Trophoblast cell (in vitro differentiated cells and primary cell): ENCODE measurements at regions not wholly inside any gene's neighbourhood (a gene's known extent, or its start where the extent isn't known, plus 50 kb on each side); places are given as distances from the start of the nearest gene placed in this dataset.

Experiments used
- DNase-seq, 2 donors: peaks; one replicate each; pipeline ENCODE4 v3.0.0-alpha.2; 2016
- H2AFZ ChIP-seq: 2 replicates; pipeline ENCODE4 v1.6.1; 2013; ENCODE audit warnings: low read length, moderate library complexity, mild to moderate bottlenecking; ENCODE audit not compliant: insufficient read depth, poor library complexity
- H2AK5ac ChIP-seq: 2 replicates; pipeline ENCODE4 v1.6.1; 2013; ENCODE audit warnings: mild to moderate bottlenecking, low read length
- H2BK120ac ChIP-seq: 2 replicates; pipeline ENCODE4 v1.6.1; 2013; ENCODE audit warnings: low read length, mild to moderate bottlenecking, moderate library complexity; ENCODE audit not compliant: insufficient read depth, poor library complexity
- H2BK12ac ChIP-seq: 2 replicates; pipeline ENCODE4 v1.6.1; 2013; ENCODE audit warnings: mild to moderate bottlenecking, low read length, moderate library complexity
- H2BK5ac ChIP-seq: 2 replicates; pipeline ENCODE4 v1.6.1; 2013; ENCODE audit warnings: low read length, low read depth, moderate library complexity, mild to moderate bottlenecking; ENCODE audit not compliant: poor library complexity
- H3K14ac ChIP-seq: 2 replicates; pipeline ENCODE4 v1.6.1; 2013; ENCODE audit warnings: mild to moderate bottlenecking, low read length
- H3K18ac ChIP-seq: 2 replicates; pipeline ENCODE4 v1.6.1; 2013; ENCODE audit warnings: mild to moderate bottlenecking, low read length
- H3K23ac ChIP-seq: 2 replicates; pipeline ENCODE4 v1.6.1; 2013; ENCODE audit warnings: low read length
- H3K27ac ChIP-seq: 2 replicates; pipeline ENCODE4 v1.5.1; 2013; ENCODE audit warnings: low read depth, mild to moderate bottlenecking, inconsistent platforms, low read length, moderate library complexity
- H3K27me3 ChIP-seq: 2 replicates; pipeline ENCODE4 v1.6.1; 2013; ENCODE audit warnings: inconsistent platforms, mild to moderate bottlenecking, low read length, moderate library complexity; ENCODE audit not compliant: insufficient read depth
- H3K36me3 ChIP-seq, 2 experiments: 1 replicate in 1 of 2; 2 replicates in 1 of 2; pipeline ENCODE4 v1.6.1; 2013; ENCODE audit warnings: low read length in 2 of 2, mild to moderate bottlenecking in 2 of 2, moderate library complexity in 1 of 2; ENCODE audit not compliant: insufficient read depth in 2 of 2, control insufficient read depth in 1 of 2
- H3K4ac ChIP-seq: 2 replicates; pipeline ENCODE4 v1.6.1; 2013; ENCODE audit warnings: low read depth, mild to moderate bottlenecking, low read length, moderate library complexity
- H3K4me1 ChIP-seq, 2 experiments: 1 replicate in 1 of 2; 2 replicates in 1 of 2; pipeline ENCODE4 v1.6.1; 2013; ENCODE audit warnings: low read length in 2 of 2, mild to moderate bottlenecking in 2 of 2, moderate library complexity in 1 of 2; ENCODE audit not compliant: insufficient read depth in 2 of 2, control insufficient read depth in 1 of 2
- H3K4me2 ChIP-seq: 2 replicates; pipeline ENCODE4 v1.6.1; 2013; ENCODE audit warnings: inconsistent platforms, mild to moderate bottlenecking, low read length, moderate library complexity
- H3K4me3 ChIP-seq: 2 replicates; pipeline ENCODE4 v1.5.1; 2013; ENCODE audit warnings: mild to moderate bottlenecking, low read depth, low read length, inconsistent platforms
- H3K79me1 ChIP-seq: one replicate; pipeline ENCODE4 v1.6.1; 2013; ENCODE audit warnings: low read length
- H3K79me2 ChIP-seq: 2 replicates; pipeline ENCODE4 v1.6.1; 2013; ENCODE audit warnings: low read length, mild to moderate bottlenecking; ENCODE audit not compliant: control insufficient read depth, insufficient read depth, poor library complexity
- H3K9ac ChIP-seq: 2 replicates; pipeline ENCODE4 v1.6.1; 2013; ENCODE audit warnings: mild to moderate bottlenecking, low read length
- H3K9me3 ChIP-seq: 2 replicates; pipeline ENCODE4 v1.6.1; 2013; ENCODE audit warnings: low read depth, mild to moderate bottlenecking, control low read depth, inconsistent platforms, low read length; ENCODE audit not compliant: insufficient read depth
- H4K12ac ChIP-seq: 2 replicates; pipeline ENCODE4 v1.6.1; 2013; ENCODE audit warnings: low read depth, mild to moderate bottlenecking, low read length, moderate library complexity
- H4K8ac ChIP-seq: 2 replicates; pipeline ENCODE4 v1.6.1; 2013; ENCODE audit warnings: low read depth, mild to moderate bottlenecking, low read length, moderate library complexity
- H4K91ac ChIP-seq: one replicate; pipeline ENCODE4 v1.6.1; 2013; ENCODE audit warnings: low read depth, mild to moderate bottlenecking, low read length, moderate library complexity
- WGBS: extraction: QIAGEN DNeasy Blood & Tissue Kit; methylation state at CpG from one replicate; pipeline ENCODE4 v1.1.7; 2013; ENCODE audit warnings: missing lambda C conversion rate; ENCODE audit not compliant: insufficient read length, insufficient coverage; ENCODE audit errors: extremely low coverage; 5-methylcytosine and 5-hydroxymethylcytosine counted together

DNA sequence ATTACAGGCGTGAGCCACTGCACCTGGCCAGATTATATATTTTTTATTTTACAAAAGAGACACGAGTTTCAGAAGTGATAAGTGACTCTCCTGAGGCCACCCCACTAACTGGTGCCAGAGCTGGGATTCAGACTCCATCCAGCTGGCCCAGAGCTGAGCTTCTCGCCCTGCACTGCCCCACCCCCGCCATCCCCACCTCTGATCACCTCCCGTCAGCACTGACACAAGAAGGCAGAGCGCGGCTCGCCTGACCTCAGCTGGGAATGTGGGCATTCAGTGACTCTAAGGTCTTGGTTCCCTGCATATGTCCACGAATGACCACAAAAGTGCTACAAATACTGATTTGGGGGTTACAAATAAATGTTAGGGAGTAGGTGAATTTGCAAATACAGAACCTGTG lies 56.1 kb upstream of the GALNT15 start:
- Histone ChIP-seq H2AK5ac (no peak overlapping the region), H3K14ac (no peak overlapping the region), H3K4me3 (no peak overlapping the region), H2BK5ac (no peak overlapping the region), H3K9me3 (peaks cover 2% of the 10 kb centered on the region), H3K79me2 (no peaks in the 10 kb centered on the region), H3K27ac (no peak overlapping the region), H3K36me3 (no peaks in the 10 kb centered on the region), H4K8ac (no peak overlapping the region), H2BK12ac (no peak overlapping the region), H2BK120ac (no peak overlapping the region), H3K4me2 (no peak overlapping the region), H4K12ac (no peak overlapping the region), H3K4me1 (no peaks in the 10 kb centered on the region), H4K91ac (no peak overlapping the region), H2AFZ (no peak overlapping the region), H3K27me3 (no peaks in the 10 kb centered on the region), H3K4ac (no peak overlapping the region), H3K79me1 (no peaks in the 10 kb centered on the region), H3K9ac (no peak overlapping the region), H3K23ac (no peak overlapping the region), H3K18ac (no peak overlapping the region)
- DNase-seq = no peak
- WGBS = no CpG with 5 or more reads among the region's 9 CpGs

DNA sequence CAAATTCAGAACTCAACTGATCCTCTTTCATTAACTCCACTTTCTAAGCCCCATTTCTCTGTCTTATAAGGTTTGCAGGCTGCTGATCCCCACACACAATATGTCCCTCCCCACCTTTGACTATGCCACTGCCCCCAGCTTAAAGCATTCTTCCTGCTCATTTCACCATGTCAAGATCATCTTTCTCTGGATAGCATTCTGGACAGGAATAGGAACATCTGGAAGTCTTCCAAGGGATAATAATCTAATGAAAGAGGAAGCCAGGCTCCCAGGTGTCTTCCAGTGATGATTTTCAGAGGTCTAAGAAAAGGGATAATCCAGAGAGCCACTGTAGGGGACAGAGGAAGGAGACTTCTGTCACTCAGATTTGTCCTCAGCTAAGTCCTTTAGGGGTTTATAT lies 54.6 kb upstream of the GALNT15 start:
- no peaks in the 10 kb centered on the region for H3K79me1 ChIP-seq
- H3K79me2 ChIP-seq = no peaks in the 10 kb centered on the region
- no peak overlapping the region for H3K4me3 ChIP-seq
- no peak overlapping the region for H4K91ac ChIP-seq
- H3K4ac ChIP-seq = no peak overlapping the region
- no peak overlapping the region for H3K14ac ChIP-seq
- DNase-seq = no peak
- no peak overlapping the region for H3K18ac ChIP-seq
- no peak overlapping the region for H2AK5ac ChIP-seq
- no peak overlapping the region for H2AFZ ChIP-seq
- H4K12ac ChIP-seq = no peak overlapping the region
- H2BK12ac ChIP-seq = no peak overlapping the region
- H3K27ac ChIP-seq = no peak overlapping the region
- no peak overlapping the region for H4K8ac ChIP-seq
- no peak overlapping the region for H3K9ac ChIP-seq
- H3K27me3 ChIP-seq = no peaks in the 10 kb centered on the region
- H3K9me3 ChIP-seq = peaks cover 2% of the 10 kb centered on the region
- H3K36me3 ChIP-seq = no peaks in the 10 kb centered on the region
- no peak overlapping the region for H2BK120ac ChIP-seq
- no peak overlapping the region for H3K4me2 ChIP-seq
- H2BK5ac ChIP-seq = no peak overlapping the region
- H3K23ac ChIP-seq = no peak overlapping the region
- no peaks in the 10 kb centered on the region for H3K4me1 ChIP-seq

DNA sequence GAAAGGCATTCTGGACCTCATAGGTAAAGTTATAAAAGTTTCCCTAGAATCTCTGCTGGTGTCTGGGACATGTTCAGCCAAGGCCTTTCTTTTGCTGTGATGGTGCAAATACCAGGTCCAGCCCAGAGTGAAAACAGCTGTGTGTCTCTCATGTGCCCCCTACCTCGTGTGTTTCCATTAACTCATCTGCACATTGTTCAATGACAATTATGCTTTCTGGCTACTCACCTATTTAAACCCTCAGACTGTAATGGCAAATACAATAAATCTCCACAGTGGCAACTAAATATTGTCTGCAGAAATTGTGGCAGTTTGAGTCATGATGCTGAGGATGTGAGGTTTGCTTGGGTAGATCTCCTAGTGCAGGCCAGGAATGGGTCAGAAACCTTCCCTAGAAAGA lies 53.1 kb upstream of the GALNT15 start:
- no CpG with 5 or more reads among the region's 1 CpG for WGBS

DNA sequence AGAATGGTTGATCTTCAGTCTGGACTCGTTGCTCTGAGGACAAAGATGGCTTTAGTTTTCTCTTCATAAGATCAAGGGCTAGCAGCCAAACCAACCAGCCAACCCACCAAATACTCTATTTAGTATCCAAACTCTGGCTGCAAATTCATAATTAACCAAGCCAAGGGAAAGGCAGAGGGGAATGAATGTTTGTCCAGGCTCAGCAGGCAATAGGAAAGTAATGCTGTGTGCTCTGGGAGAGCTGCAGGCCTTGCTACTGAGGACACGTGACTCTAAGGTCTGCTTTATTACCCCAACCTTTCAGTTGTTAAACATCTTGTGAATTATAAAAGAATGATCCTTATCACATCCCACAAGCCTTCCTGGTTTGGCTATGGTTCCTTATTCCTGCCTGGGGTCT lies 52.3 kb upstream of the GALNT15 start:
- Histone ChIP-seq H4K91ac (no peak overlapping the region), H2BK120ac (no peak overlapping the region), H3K4ac (no peak overlapping the region), H3K14ac (no peak overlapping the region), H3K79me2 (no peaks in the 10 kb centered on the region), H3K27me3 (no peaks in the 10 kb centered on the region), H3K23ac (no peak overlapping the region), H3K79me1 (no peaks in the 10 kb centered on the region), H3K4me3 (no peak overlapping the region), H3K18ac (no peak overlapping the region), H3K9ac (no peak overlapping the region), H2AFZ (no peak overlapping the region), H2AK5ac (no peak overlapping the region), H3K4me1 (no peaks in the 10 kb centered on the region), H4K12ac (no peak overlapping the region), H2BK12ac (no peak overlapping the region), H3K36me3 (no peaks in the 10 kb centered on the region), H3K27ac (no peak overlapping the region), H3K9me3 (peaks cover 2% of the 10 kb centered on the region), H4K8ac (no peak overlapping the region), H2BK5ac (no peak overlapping the region), H3K4me2 (no peak overlapping the region)
- no peak for DNase-seq
- no CpG with 5 or more reads among the region's 2 CpGs for WGBS

More for the DNA sequence above, 53.1 kb upstream of the GALNT15 start:
- no peak overlapping the region for H2BK12ac ChIP-seq
- H4K12ac ChIP-seq = no peak overlapping the region
- H3K36me3 ChIP-seq = no peaks in the 10 kb centered on the region
- H4K8ac ChIP-seq = no peak overlapping the region
- no peak overlapping the region for H3K4me2 ChIP-seq
- no peak for DNase-seq
- no peak overlapping the region for H3K9ac ChIP-seq
- no peak overlapping the region for H3K14ac ChIP-seq
- H3K9me3 ChIP-seq = peaks cover 2% of the 10 kb centered on the region
- no peak overlapping the region for H2BK120ac ChIP-seq
- no peak overlapping the region for H2BK5ac ChIP-seq
- H3K4ac ChIP-seq = no peak overlapping the region
- H2AFZ ChIP-seq = no peak overlapping the region
- H3K27ac ChIP-seq = no peak overlapping the region
- H3K4me3 ChIP-seq = no peak overlapping the region
- no peaks in the 10 kb centered on the region for H3K4me1 ChIP-seq
- H3K79me2 ChIP-seq = no peaks in the 10 kb centered on the region
- H4K91ac ChIP-seq = no peak overlapping the region
- no peaks in the 10 kb centered on the region for H3K79me1 ChIP-seq
- H3K23ac ChIP-seq = no peak overlapping the region
- no peaks in the 10 kb centered on the region for H3K27me3 ChIP-seq
- H2AK5ac ChIP-seq = no peak overlapping the region
- no peak overlapping the region for H3K18ac ChIP-seq
